ENCODE measurements at regions not wholly inside any gene's neighbourhood (a gene's known extent, or its start where the extent isn't known, plus 50 kb on each side); places are given as distances from the start of the nearest gene placed in this dataset.

GRCh38 chr16:51341204-51341603, 190.1 kb upstream of the SALL1 start:
- ChIA-PET POLR2A (no interaction called here), CTCF (interaction anchor here (0.7 kb wide), 1 partner anchor 189 kb away, joined by 3 read pairs; no protein-coding TSS in a partner anchor)
- TF ChIP-seq CTCF (IDR thresholded peaks at IDR 0.05; ENCODE audit: unreplicated experiment): no peak
- Mint-ChIP-seq H3K36me3 (ENCODE audit: insufficient read depth, unreplicated experiment) (no peaks in the 10 kb centered on the region), H3K9me3 (ENCODE audit: unreplicated experiment) (peaks cover 10% of the 10 kb centered on the region), H3K4me3 (ENCODE audit: unreplicated experiment) (no peak overlapping the region), H3K4me1 (ENCODE audit: insufficient read depth, unreplicated experiment) (no peaks in the 10 kb centered on the region), H3K27ac (ENCODE audit: low read depth, unreplicated experiment) (no peak overlapping the region), H3K27me3 (ENCODE audit: insufficient read depth, unreplicated experiment) (no peaks in the 10 kb centered on the region)
- intact Hi-C loops (cut with micrococcal nuclease): no loop called here
- BruUV-seq (replicated peaks): no TSS peak
- DNase-seq (ENCODE audit: unreplicated experiment): no peak

DNA sequence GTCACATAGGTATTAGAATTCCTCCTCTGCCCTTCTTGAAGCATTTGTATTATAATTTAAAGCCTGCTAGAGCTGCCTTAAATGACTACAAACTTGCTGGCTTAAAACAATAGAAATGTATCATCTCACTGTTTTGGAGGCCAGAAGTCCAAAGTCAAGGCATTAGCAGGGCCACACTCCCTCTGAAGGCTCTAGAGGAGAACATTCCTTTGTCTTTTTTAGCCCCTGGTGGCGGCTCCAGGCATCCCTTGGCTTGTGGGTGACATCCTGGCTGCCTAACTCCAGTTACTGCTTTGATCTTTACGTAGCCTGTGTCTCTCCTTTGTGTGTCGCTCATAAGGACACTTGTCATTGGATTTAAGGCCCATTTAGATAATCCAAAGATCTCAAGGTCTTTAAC, 186.6 kb upstream of the SALL1 start:
- no peaks in the 10 kb centered on the region for H3K9me3 Mint-ChIP-seq (ENCODE audit: unreplicated experiment)
- intact Hi-C loops (cut with micrococcal nuclease): no loop called here
- H3K27me3 Mint-ChIP-seq (ENCODE audit: insufficient read depth, unreplicated experiment): no peaks in the 10 kb centered on the region
- POLR2A ChIA-PET: no interaction called here
- no peak for TF ChIP-seq CTCF (IDR thresholded peaks at IDR 0.05; ENCODE audit: unreplicated experiment)
- no peak overlapping the region for H3K27ac Mint-ChIP-seq (ENCODE audit: low read depth, unreplicated experiment)
- H3K4me1 Mint-ChIP-seq (ENCODE audit: insufficient read depth, unreplicated experiment): no peaks in the 10 kb centered on the region
- no peaks in the 10 kb centered on the region for H3K36me3 Mint-ChIP-seq (ENCODE audit: insufficient read depth, unreplicated experiment)
- DNase-seq (ENCODE audit: unreplicated experiment): peak; percentile 5
- no TSS peak for BruUV-seq (replicated peaks)
- no peak overlapping the region for H3K4me3 Mint-ChIP-seq (ENCODE audit: unreplicated experiment)
- CTCF ChIA-PET: no interaction called here

- intact Hi-C loops (cut with micrococcal nuclease): no loop called here
- CTCF ChIA-PET: no interaction called here
- no peaks in the 10 kb centered on the region for H3K9me3 Mint-ChIP-seq (ENCODE audit: unreplicated experiment)
- H3K27ac Mint-ChIP-seq (ENCODE audit: low read depth, unreplicated experiment): no peak overlapping the region
- peaks cover 7% of the 10 kb centered on the region for H3K36me3 Mint-ChIP-seq (ENCODE audit: insufficient read depth, unreplicated experiment)
- TF ChIP-seq CTCF (IDR thresholded peaks at IDR 0.05; ENCODE audit: unreplicated experiment): no peak
- H3K4me1 Mint-ChIP-seq (ENCODE audit: insufficient read depth, unreplicated experiment): peaks cover 13% of the 10 kb centered on the region
- H3K4me3 Mint-ChIP-seq (ENCODE audit: unreplicated experiment): no peak overlapping the region
- H3K27me3 Mint-ChIP-seq (ENCODE audit: insufficient read depth, unreplicated experiment): no peaks in the 10 kb centered on the region
- POLR2A ChIA-PET: no interaction called here
- no peak for DNase-seq (ENCODE audit: unreplicated experiment)
- BruUV-seq (replicated peaks): no TSS peak
These were observed 177.7 kb upstream of the SALL1 start for GRCh38 chr16:51328733-51329132.

DNA sequence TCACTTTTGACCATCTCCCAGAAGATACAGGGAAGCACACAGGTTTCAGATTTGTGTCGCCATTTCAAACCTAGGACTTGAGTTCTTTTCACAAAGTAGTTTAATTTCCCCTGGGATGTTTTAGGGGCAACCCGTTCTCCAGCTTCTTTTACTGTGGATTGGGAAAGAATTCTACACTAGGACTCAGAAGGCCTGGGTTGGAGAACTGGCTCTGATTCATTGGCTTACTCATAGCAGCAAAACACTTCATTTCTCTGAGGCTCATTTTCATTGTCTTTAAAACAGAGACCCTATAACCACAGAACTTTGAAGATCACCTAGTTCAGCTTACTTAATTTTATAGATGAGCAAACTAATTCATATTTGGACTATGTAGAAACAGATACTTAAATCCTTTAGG, 175.9 kb upstream of the SALL1 start:
- POLR2A ChIA-PET: interaction anchor here (1.3 kb wide), 1 partner anchor 15 kb away, joined by 3 read pairs; no protein-coding TSS in a partner anchor

More for the DNA sequence above, 175.9 kb upstream of the SALL1 start:
- Mint-ChIP-seq H3K4me3 (ENCODE audit: unreplicated experiment) (no peak overlapping the region), H3K9me3 (ENCODE audit: unreplicated experiment) (no peaks in the 10 kb centered on the region), H3K36me3 (ENCODE audit: insufficient read depth, unreplicated experiment) (peaks cover 7% of the 10 kb centered on the region), H3K4me1 (ENCODE audit: insufficient read depth, unreplicated experiment) (peaks cover 13% of the 10 kb centered on the region), H3K27ac (ENCODE audit: low read depth, unreplicated experiment) (no peak overlapping the region), H3K27me3 (ENCODE audit: insufficient read depth, unreplicated experiment) (no peaks in the 10 kb centered on the region)
- CTCF ChIA-PET: interaction anchor here (0.8 kb wide), 1 partner anchor 661 kb away, joined by 3 read pairs; no protein-coding TSS in a partner anchor
- peak; percentile 52 for DNase-seq (ENCODE audit: unreplicated experiment)
- no TSS peak for BruUV-seq (replicated peaks)
- no peak for TF ChIP-seq CTCF (IDR thresholded peaks at IDR 0.05; ENCODE audit: unreplicated experiment)
- intact Hi-C loops (cut with micrococcal nuclease): no loop called here
